GM12873 (cell line): ENCODE measurements at regions not wholly inside any gene's neighbourhood (a gene's known extent, or its start where the extent isn't known, plus 50 kb on each side); places are given as distances from the start of the nearest gene placed in this dataset.

Source experiments
- CTCF ChIP-seq: IDR thresholded peaks from 2 replicates; pipeline ENCODE4 v1.5.1; 2012; ENCODE audit warnings: low read depth, mild to moderate bottlenecking, moderate library complexity, low read length, control low read depth; ENCODE audit not compliant: insufficient read depth; ENCODE audit errors: missing control alignments

GRCh38 chr5:83001796-83002381 is 75.3 kb downstream of the TMEM167A start:
- no peak for TF ChIP-seq CTCF

- no peak for TF ChIP-seq CTCF
Observed at GRCh38 chr5:83000922-83001321, 76.3 kb downstream of the TMEM167A start.

GRCh38 chr5:83000428-83000827 is 76.8 kb downstream of the TMEM167A start:
- no peak for TF ChIP-seq CTCF

- TF ChIP-seq CTCF = no peak
Observed at GRCh38 chr5:82993416-82993815, 83.8 kb downstream of the TMEM167A start.

- TF ChIP-seq CTCF = no peak
Observed at GRCh38 chr5:82992646-82993045, 84.5 kb downstream of the TMEM167A start.

- no peak for TF ChIP-seq CTCF
Observed at GRCh38 chr5:82991678-82992323, 85.4 kb downstream of the TMEM167A start.

GRCh38 chr5:82991059-82991458 is 86.1 kb downstream of the TMEM167A start:
- TF ChIP-seq CTCF = no peak
